GM12878 (cell line): ENCODE measurements at regions not wholly inside any gene's neighbourhood (a gene's known extent, or its start where the extent isn't known, plus 50 kb on each side); places are given as distances from the start of the nearest gene placed in this dataset.

Experiments
- ATAC-seq: fragments of 200-7000 bp; cut with Tn5 transposase; 3 replicates; pipeline ENCODE4 v1.9.1; 2020; ENCODE audit warnings: mild to moderate bottlenecking, moderate library complexity
- BruUV-seq: library from RNA; stranded (reverse); fragments of 400-500 nt; replicated peaks from 2 replicates; lab custom pipeline; 2021; lab: Mats Ljungman, UMichigan
- CTCF ChIA-PET: fragments of 300-600 bp; sonication (Branson Sonifier 250); formaldehyde crosslinking; extraction: SDS; loops from one replicate; lab custom pipeline; 2021; ENCODE audit warnings: inconsistent platforms; lab: Yijun Ruan, JAX
- POLR2A ChIA-PET: fragments of 350-600 bp; formaldehyde crosslinking; extraction: SDS; loops from one replicate; lab custom pipeline; 2021; ENCODE audit warnings: inconsistent platforms; lab: Charles Lee
- RAD21 ChIA-PET: fragments of 300-600 bp; sonication (Branson Sonifier 250); formaldehyde crosslinking; loops from one replicate; lab custom pipeline; 2023; ENCODE audit warnings: antibody characterized with exemption; ENCODE audit not compliant: unreplicated experiment; lab: Charles Lee
- SMC1A ChIA-PET: fragments of 300-600 bp; sonication (Branson Sonifier 250); formaldehyde crosslinking; loops from one replicate; lab custom pipeline; 2023; ENCODE audit not compliant: unreplicated experiment, uncharacterized antibody; lab: Charles Lee
- DNase-seq: peaks from one replicate; pipeline ENCODE4 v3.0.0-alpha.2; 2011; ENCODE audit warnings: low read depth, low spot score
- FAIRE-seq: peaks from 3 replicates; lab custom pipeline; 2011; peaks lifted over from hg19 to GRCh38; lab: Jason Lieb, UNC
- H2AFZ ChIP-seq: 2 replicates; pipeline ENCODE4 v1.6.0; 2011; ENCODE audit warnings: low read depth, low read length, control low read depth; ENCODE audit not compliant: control insufficient read depth
- H3K27ac ChIP-seq: 2 replicates; pipeline ENCODE4 v1.5.1; 2011; ENCODE audit warnings: control low read depth; ENCODE audit not compliant: control insufficient read depth, insufficient read depth
- H3K27me3 ChIP-seq, 2 experiments: replicated peaks in 1 of 2; 2 replicates each; pipeline versions ENCODE4 v1.6.0 to v1.6.1; 2011; ENCODE audit warnings: low read length in 1 of 2; ENCODE audit not compliant: control insufficient read depth in 2 of 2, insufficient read depth in 2 of 2
- H3K36me3 ChIP-seq, 2 experiments: 2 replicates each; pipeline ENCODE4 v1.5.1; 2011; ENCODE audit warnings: low read length in 1 of 2; ENCODE audit not compliant: control insufficient read depth in 2 of 2, insufficient read depth in 2 of 2
- H3K4me1 ChIP-seq: 2 replicates; pipeline ENCODE4 v1.6.1; 2011; ENCODE audit warnings: mild to moderate bottlenecking, low read length, moderate library complexity, mixed read lengths; ENCODE audit not compliant: control insufficient read depth, insufficient read depth
- H3K4me2 ChIP-seq: 2 replicates; pipeline ENCODE4 v1.6.0; 2011; ENCODE audit warnings: control low read depth; ENCODE audit not compliant: control insufficient read depth, insufficient read depth
- H3K4me3 ChIP-seq: fragments of 200-600 bp; sonication (generic); 2 replicates; pipeline ENCODE4 v1.5.1; 2016
- H3K79me2 ChIP-seq: 2 replicates; pipeline ENCODE4 v1.6.0; 2011; ENCODE audit warnings: low read length; ENCODE audit not compliant: control insufficient read depth, insufficient read depth
- H3K9ac ChIP-seq: 2 replicates; pipeline ENCODE4 v1.8.0; 2011; ENCODE audit warnings: low read length, control low read depth, mixed read lengths; ENCODE audit not compliant: control insufficient read depth, insufficient read depth
- H3K9me3 ChIP-seq: replicated peaks from 3 replicates; pipeline ENCODE4 v1.5.1; 2011; ENCODE audit warnings: mild to moderate bottlenecking, low read length; ENCODE audit not compliant: control insufficient read depth, insufficient read depth
- H4K20me1 ChIP-seq: 2 replicates; pipeline ENCODE4 v1.6.0; 2011; ENCODE audit not compliant: control insufficient read depth, insufficient read depth
- BACH1 ChIP-seq: fragments of 450-650 bp; IDR thresholded peaks from 2 replicates; pipeline ENCODE4 v1.6.1; 2017; ENCODE audit warnings: mild to moderate bottlenecking, borderline replicate concordance
- BHLHE40 ChIP-seq, 2 experiments: fragments of 450-650 bp in 1 of 2; IDR thresholded peaks; 2 replicates each; pipeline ENCODE4 v1.6.1; 2011 to 2017; ENCODE audit warnings: low read depth in 2 of 2, borderline replicate concordance in 1 of 2, improper control_type of control experiment in 1 of 2, low read length in 1 of 2, mild to moderate bottlenecking in 1 of 2
- CHD2 ChIP-seq: IDR thresholded peaks from 2 replicates; pipeline ENCODE4 v1.6.1; 2011; ENCODE audit warnings: low read depth, low read length, improper control_type of control experiment, borderline replicate concordance
- KAT2A ChIP-seq: conservative IDR thresholded peaks from 2 replicates; pipeline ENCODE4 v1.6.1; 2011; ENCODE audit warnings: low read depth, low read length; ENCODE audit not compliant: control insufficient read depth
- MYC ChIP-seq: IDR thresholded peaks from 2 replicates; pipeline ENCODE4 v1.6.1; 2011; ENCODE audit warnings: mild to moderate bottlenecking, low read length, moderate library complexity, inconsistent platforms; ENCODE audit not compliant: insufficient read depth, insufficient replicate concordance, insufficient read length, severe bottlenecking
- NBN ChIP-seq: fragments of 450-650 bp; IDR thresholded peaks from 2 replicates; pipeline ENCODE4 v1.6.1; 2016
- PML ChIP-seq: IDR thresholded peaks from 2 replicates; pipeline ENCODE4 v1.6.1; 2012; ENCODE audit warnings: low read length, inconsistent platforms
- SMC3 ChIP-seq: IDR thresholded peaks from 2 replicates; pipeline ENCODE4 v1.6.1; 2011; ENCODE audit warnings: low read length, improper control_type of control experiment, borderline replicate concordance
- SP1 ChIP-seq: IDR thresholded peaks from one replicate; pipeline ENCODE4 v1.6.1; 2011; ENCODE audit warnings: low read depth, low read length
- SPI1 ChIP-seq: IDR thresholded peaks from 2 replicates; pipeline ENCODE4 v1.6.1; 2011; ENCODE audit warnings: low read depth, mild to moderate bottlenecking, low read length, moderate library complexity, borderline replicate concordance; ENCODE audit not compliant: insufficient read depth
- SREBF1 ChIP-seq: IDR thresholded peaks from 2 replicates; pipeline ENCODE4 v1.6.1; 2012; ENCODE audit warnings: mild to moderate bottlenecking, low read length
- ZSCAN29 ChIP-seq: fragments of 450-650 bp; IDR thresholded peaks from 2 replicates; pipeline ENCODE4 v1.6.1; 2017; ENCODE audit warnings: mild to moderate bottlenecking, moderate library complexity
- WGBS: methylation state at CpG from one replicate; pipeline ENCODE4 v1.1.6; 2016; ENCODE audit warnings: low lambda C conversion rate; ENCODE audit not compliant: insufficient replicate concordance, insufficient coverage; ENCODE audit errors: missing lambda C conversion rate; 5-methylcytosine and 5-hydroxymethylcytosine counted together
- in situ Hi-C: fragments of 300-500 bp; cut with MboI; formaldehyde crosslinking; loops from 9 replicates; pipeline ENCODE4 v1.14.3; 2018; ENCODE audit warnings: mixed read lengths
- intact Hi-C: fragments of 100-400 bp; cut with micrococcal nuclease; formaldehyde crosslinking; loops from one replicate; pipeline ENCODE4 v1.14.2; 2022; ENCODE audit not compliant: unreplicated experiment
- TF ChIP-seq, protein P1 (sequence below): fragments of 450-650 bp; IDR thresholded peaks from 2 replicates; pipeline ENCODE4 v1.6.1; 2016; ENCODE audit warnings: mild to moderate bottlenecking
- TF ChIP-seq, protein P2 (sequence below): fragments of 450-650 bp; formaldehyde crosslinking; IDR thresholded peaks from 2 replicates; pipeline ENCODE4 v1.5.0; 2022; ENCODE audit warnings: mild to moderate bottlenecking, missing genetic modification characterization
- TF ChIP-seq, protein P3 (sequence below): fragments of 450-650 bp; formaldehyde crosslinking; IDR thresholded peaks from 2 replicates; pipeline ENCODE4 v1.4.0; 2022; ENCODE audit warnings: mild to moderate bottlenecking, moderate library complexity

DNA sequence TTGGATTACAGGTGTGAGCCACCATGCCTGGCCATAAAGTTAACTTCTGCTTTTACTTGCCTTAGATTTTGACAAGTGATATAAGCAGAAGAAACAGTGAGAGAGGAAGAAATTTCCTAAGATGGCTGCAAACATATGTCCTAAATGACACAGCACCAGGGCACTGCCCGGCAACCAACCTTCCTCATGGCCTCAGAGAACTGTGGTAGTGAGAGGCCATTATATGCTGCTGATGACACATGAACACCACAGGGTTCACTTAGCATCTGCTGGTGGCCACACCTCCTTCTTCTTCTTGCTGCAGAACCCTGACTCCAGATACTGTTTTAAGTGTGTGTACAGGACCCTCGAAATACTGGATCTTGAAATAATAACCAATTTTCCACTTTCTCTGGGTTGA lies 88.2 kb downstream of the KCTD12 start:
- Histone ChIP-seq H3K9me3 (no peaks in the 10 kb centered on the region), H3K4me2 (no peak overlapping the region), H4K20me1 (no peaks in the 10 kb centered on the region), H3K79me2 (no peaks in the 10 kb centered on the region), H3K27me3 (no peaks in the 10 kb centered on the region), H3K4me3 (no peak overlapping the region), H2AFZ (no peak overlapping the region), H3K36me3 (no peaks in the 10 kb centered on the region), H3K9ac (no peak overlapping the region), H3K4me1 (no peaks in the 10 kb centered on the region; the same call in 1 of the 2 replicates), H3K27ac (no peak overlapping the region)
- 28% methylated on average over 2 of the region's 2 CpGs for WGBS
- ChIA-PET RAD21 (no interaction called here), POLR2A (no interaction called here), CTCF (no interaction called here), SMC1A (no interaction called here)
- no TSS peak for BruUV-seq
- in situ Hi-C loops (no loop called here), intact Hi-C loops (no loop called here)
- no peak for FAIRE-seq
- TF ChIP-seq KAT2A: no peak
- TF ChIP-seq BHLHE40 (IDR thresholded peaks at IDR 0.05; ENCODE audit: borderline replicate concordance in 1 of 2, low read depth in 2 of 2, low read length in 1 of 2): no peak
- no peak for TF ChIP-seq PML
- no peak for TF ChIP-seq MYC
- no peak for TF ChIP-seq SPI1
- TF ChIP-seq SP1: no peak
- TF ChIP-seq, protein P1, sequence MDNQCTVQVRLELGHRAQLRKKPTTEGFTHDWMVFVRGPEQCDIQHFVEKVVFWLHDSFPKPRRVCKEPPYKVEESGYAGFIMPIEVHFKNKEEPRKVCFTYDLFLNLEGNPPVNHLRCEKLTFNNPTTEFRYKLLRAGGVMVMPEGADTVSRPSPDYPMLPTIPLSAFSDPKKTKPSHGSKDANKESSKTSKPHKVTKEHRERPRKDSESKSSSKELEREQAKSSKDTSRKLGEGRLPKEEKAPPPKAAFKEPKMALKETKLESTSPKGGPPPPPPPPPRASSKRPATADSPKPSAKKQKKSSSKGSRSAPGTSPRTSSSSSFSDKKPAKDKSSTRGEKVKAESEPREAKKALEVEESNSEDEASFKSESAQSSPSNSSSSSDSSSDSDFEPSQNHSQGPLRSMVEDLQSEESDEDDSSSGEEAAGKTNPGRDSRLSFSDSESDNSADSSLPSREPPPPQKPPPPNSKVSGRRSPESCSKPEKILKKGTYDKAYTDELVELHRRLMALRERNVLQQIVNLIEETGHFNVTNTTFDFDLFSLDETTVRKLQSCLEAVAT: no peak
- TF ChIP-seq CHD2: no peak
- TF ChIP-seq NBN: no peak
- TF ChIP-seq SMC3: no peak
- TF ChIP-seq, protein P2, sequence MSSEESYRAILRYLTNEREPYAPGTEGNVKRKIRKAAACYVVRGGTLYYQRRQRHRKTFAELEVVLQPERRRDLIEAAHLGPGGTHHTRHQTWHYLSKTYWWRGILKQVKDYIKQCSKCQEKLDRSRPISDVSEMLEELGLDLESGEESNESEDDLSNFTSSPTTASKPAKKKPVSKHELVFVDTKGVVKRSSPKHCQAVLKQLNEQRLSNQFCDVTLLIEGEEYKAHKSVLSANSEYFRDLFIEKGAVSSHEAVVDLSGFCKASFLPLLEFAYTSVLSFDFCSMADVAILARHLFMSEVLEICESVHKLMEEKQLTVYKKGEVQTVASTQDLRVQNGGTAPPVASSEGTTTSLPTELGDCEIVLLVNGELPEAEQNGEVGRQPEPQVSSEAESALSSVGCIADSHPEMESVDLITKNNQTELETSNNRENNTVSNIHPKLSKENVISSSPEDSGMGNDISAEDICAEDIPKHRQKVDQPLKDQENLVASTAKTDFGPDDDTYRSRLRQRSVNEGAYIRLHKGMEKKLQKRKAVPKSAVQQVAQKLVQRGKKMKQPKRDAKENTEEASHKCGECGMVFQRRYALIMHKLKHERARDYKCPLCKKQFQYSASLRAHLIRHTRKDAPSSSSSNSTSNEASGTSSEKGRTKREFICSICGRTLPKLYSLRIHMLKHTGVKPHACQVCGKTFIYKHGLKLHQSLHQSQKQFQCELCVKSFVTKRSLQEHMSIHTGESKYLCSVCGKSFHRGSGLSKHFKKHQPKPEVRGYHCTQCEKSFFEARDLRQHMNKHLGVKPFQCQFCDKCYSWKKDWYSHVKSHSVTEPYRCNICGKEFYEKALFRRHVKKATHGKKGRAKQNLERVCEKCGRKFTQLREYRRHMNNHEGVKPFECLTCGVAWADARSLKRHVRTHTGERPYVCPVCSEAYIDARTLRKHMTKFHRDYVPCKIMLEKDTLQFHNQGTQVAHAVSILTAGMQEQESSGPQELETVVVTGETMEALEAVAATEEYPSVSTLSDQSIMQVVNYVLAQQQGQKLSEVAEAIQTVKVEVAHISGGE (CRISPR knock-in tag): no peak
- no peak for TF ChIP-seq BACH1
- TF ChIP-seq, protein P3, sequence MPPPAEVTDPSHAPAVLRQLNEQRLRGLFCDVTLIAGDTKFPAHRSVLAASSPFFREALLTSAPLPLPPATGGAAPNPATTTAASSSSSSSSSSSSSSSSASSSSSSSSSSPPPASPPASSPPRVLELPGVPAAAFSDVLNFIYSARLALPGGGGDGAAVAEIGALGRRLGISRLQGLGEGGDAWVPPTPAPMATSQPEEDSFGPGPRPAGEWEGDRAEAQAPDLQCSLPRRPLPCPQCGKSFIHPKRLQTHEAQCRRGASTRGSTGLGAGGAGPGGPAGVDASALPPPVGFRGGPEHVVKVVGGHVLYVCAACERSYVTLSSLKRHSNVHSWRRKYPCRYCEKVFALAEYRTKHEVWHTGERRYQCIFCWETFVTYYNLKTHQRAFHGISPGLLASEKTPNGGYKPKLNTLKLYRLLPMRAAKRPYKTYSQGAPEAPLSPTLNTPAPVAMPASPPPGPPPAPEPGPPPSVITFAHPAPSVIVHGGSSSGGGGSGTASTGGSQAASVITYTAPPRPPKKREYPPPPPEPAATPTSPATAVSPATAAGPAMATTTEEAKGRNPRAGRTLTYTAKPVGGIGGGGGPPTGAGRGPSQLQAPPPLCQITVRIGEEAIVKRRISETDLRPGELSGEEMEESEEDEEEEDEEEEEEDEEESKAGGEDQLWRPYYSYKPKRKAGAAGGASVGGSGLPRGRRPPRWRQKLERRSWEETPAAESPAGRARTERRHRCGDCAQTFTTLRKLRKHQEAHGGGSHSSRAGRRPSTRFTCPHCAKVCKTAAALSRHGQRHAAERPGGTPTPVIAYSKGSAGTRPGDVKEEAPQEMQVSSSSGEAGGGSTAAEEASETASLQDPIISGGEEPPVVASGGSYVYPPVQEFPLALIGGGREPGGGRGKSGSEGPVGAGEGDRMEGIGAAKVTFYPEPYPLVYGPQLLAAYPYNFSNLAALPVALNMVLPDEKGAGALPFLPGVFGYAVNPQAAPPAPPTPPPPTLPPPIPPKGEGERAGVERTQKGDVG: no peak
- TF ChIP-seq SREBF1: no peak
- no peak for TF ChIP-seq ZSCAN29
- peak; percentile 36 for ATAC-seq
- DNase-seq: no peak
